Calu3 (cell line): ENCODE measurements at regions not wholly inside any gene's neighbourhood (a gene's known extent, or its start where the extent isn't known, plus 50 kb on each side); places are given as distances from the start of the nearest gene placed in this dataset.
"Not testable (repeated sequence)": the region's sequence is repeated elsewhere in the genome, so short reads cannot be mapped to it uniquely, and the experiment has no call there.

Experiments
- BruUV-seq: library from RNA; stranded (reverse); fragments of 400-500 nt; replicated peaks from 2 replicates; lab custom pipeline; 2021; lab: Mats Ljungman, UMichigan
- CTCF ChIA-PET: fragments of 300-600 bp; sonication (Branson Sonifier 250); formaldehyde crosslinking; loops from one replicate; lab custom pipeline; 2022; ENCODE audit warnings: antibody characterized with exemption; lab: Charles Lee
- DNase-seq: peaks from one replicate; pipeline ENCODE4 v3.0.0; 2022
- H3K27ac Mint-ChIP-seq: one replicate; pipeline ENCODE4 v1.8.0; 2022; ENCODE audit warnings: mixed read lengths; ENCODE audit not compliant: unreplicated experiment
- H3K27me3 Mint-ChIP-seq: one replicate; pipeline ENCODE4 v1.8.0; 2022; ENCODE audit warnings: mixed read lengths; ENCODE audit not compliant: unreplicated experiment
- H3K36me3 Mint-ChIP-seq: one replicate; pipeline ENCODE4 v1.8.0; 2022; ENCODE audit warnings: mild to moderate bottlenecking, moderate library complexity, mixed read lengths; ENCODE audit not compliant: insufficient read depth, unreplicated experiment
- H3K4me1 Mint-ChIP-seq: one replicate; pipeline ENCODE4 v1.8.0; 2022; ENCODE audit warnings: mild to moderate bottlenecking, low read depth, mixed read lengths; ENCODE audit not compliant: unreplicated experiment
- H3K4me3 Mint-ChIP-seq: one replicate; pipeline ENCODE4 v1.8.0; 2022; ENCODE audit warnings: mild to moderate bottlenecking, low read depth, moderate library complexity, mixed read lengths; ENCODE audit not compliant: unreplicated experiment
- H3K9me3 Mint-ChIP-seq: one replicate; pipeline ENCODE4 v1.8.0; 2022; ENCODE audit warnings: low read depth, mixed read lengths; ENCODE audit not compliant: unreplicated experiment
- CTCF ChIP-seq: fragments of 200-600 bp; IDR thresholded peaks from one replicate; pipeline ENCODE4 v1.8.0; 2022; ENCODE audit warnings: antibody characterized with exemption; ENCODE audit not compliant: unreplicated experiment
- intact Hi-C: fragments of 100-400 bp; cut with micrococcal nuclease; formaldehyde crosslinking; loops from one replicate; pipeline ENCODE4 v1.10.0; 2022; ENCODE audit not compliant: unreplicated experiment

- no peak overlapping the region for H3K27ac Mint-ChIP-seq
- H3K36me3 Mint-ChIP-seq = no peaks in the 10 kb centered on the region
- CTCF ChIA-PET = no interaction called here
- no peak for TF ChIP-seq CTCF
- no TSS peak for BruUV-seq
- H3K4me1 Mint-ChIP-seq = no peaks in the 10 kb centered on the region
- H3K4me3 Mint-ChIP-seq = no peak overlapping the region
- no peaks in the 10 kb centered on the region for H3K9me3 Mint-ChIP-seq
- H3K27me3 Mint-ChIP-seq = no peaks in the 10 kb centered on the region
- DNase-seq = no peak
- intact Hi-C loops = no loop called here
Measured at GRCh38 chr15:25250011-25250596, 188.7 kb downstream of the UBE3A start.

GRCh38 chr15:25250906-25251622, 187.8 kb downstream of the UBE3A start:
- CTCF ChIA-PET = no interaction called here
- no peak for TF ChIP-seq CTCF
- Mint-ChIP-seq H3K9me3 (no peaks in the 10 kb centered on the region), H3K36me3 (no peaks in the 10 kb centered on the region), H3K27me3 (no peaks in the 10 kb centered on the region), H3K4me1 (no peaks in the 10 kb centered on the region), H3K27ac (no peak overlapping the region), H3K4me3 (no peak overlapping the region)
- no peak for DNase-seq
- no TSS peak for BruUV-seq
- intact Hi-C loops = no loop called here

- Mint-ChIP-seq H3K36me3 (no peaks in the 10 kb centered on the region), H3K4me1 (no peaks in the 10 kb centered on the region), H3K4me3 (no peak overlapping the region), H3K9me3 (peaks cover 2% of the 10 kb centered on the region), H3K27me3 (no peaks in the 10 kb centered on the region), H3K27ac (no peak overlapping the region)
- DNase-seq = no peak
- intact Hi-C loops = no loop called here
- CTCF ChIA-PET = no interaction called here
- no peak for TF ChIP-seq CTCF
- no TSS peak for BruUV-seq
Measured at GRCh38 chr15:25251700-25252390, 187.0 kb downstream of the UBE3A start.

GRCh38 chr15:25253048-25253973, 185.5 kb downstream of the UBE3A start:
- intact Hi-C loops, CTCF ChIA-PET, H3K27ac Mint-ChIP-seq, BruUV-seq, H3K4me3 Mint-ChIP-seq, H3K4me1 Mint-ChIP-seq, H3K27me3 Mint-ChIP-seq, H3K36me3 Mint-ChIP-seq, H3K9me3 Mint-ChIP-seq, DNase-seq: not testable (repeated sequence)
